ENCODE measurements at regions not wholly inside any gene's neighbourhood (a gene's known extent, or its start where the extent isn't known, plus 50 kb on each side); places are given as distances from the start of the nearest gene placed in this dataset.

DNA sequence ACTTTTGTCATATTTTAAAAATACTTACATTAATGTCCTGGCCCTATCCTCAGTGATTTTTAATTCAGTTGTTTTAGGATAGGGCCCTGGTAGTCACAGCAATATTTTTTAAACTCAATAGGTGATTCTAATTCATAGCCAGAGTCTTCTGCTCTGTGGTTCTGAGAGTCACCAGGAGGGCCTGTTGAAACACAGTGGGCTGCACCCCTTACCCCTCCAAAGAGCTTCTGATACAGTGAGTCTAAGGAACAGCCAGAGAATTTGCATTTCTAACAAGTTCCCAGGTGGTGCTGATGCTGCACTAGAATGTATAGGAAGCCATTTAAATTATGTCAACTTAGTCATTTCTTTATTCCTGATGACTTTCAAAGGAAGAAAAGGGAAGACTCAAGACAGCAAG, 458.3 kb upstream of the ARRDC3 start:
- DNase-seq: no peak
- no peak for TF ChIP-seq CTCF (IDR thresholded peaks at IDR 0.05)
- H3K36me3 Mint-ChIP-seq (ENCODE audit: low read depth): no peaks in the 10 kb centered on the region
- POLR2A ChIA-PET: no interaction called here
- H3K27me3 Mint-ChIP-seq: no peaks in the 10 kb centered on the region
- no peak for ATAC-seq
- intact Hi-C loops (cut with micrococcal nuclease): no loop called here
- CTCF ChIA-PET: no interaction called here
- no peaks in the 10 kb centered on the region for H3K9me3 Mint-ChIP-seq
- no peaks in the 10 kb centered on the region for H3K4me1 Mint-ChIP-seq (ENCODE audit: low read depth)
- H3K4me3 Mint-ChIP-seq: no peak overlapping the region
- H3K27ac Mint-ChIP-seq: no peak overlapping the region

- ChIA-PET POLR2A (no interaction called here), CTCF (no interaction called here)
- Mint-ChIP-seq H3K36me3 (ENCODE audit: low read depth) (no peaks in the 10 kb centered on the region), H3K27ac (no peak overlapping the region), H3K9me3 (no peaks in the 10 kb centered on the region), H3K27me3 (no peaks in the 10 kb centered on the region), H3K4me1 (ENCODE audit: low read depth) (no peaks in the 10 kb centered on the region), H3K4me3 (no peak overlapping the region)
- ATAC-seq (no peak), DNase-seq (no peak)
- intact Hi-C loops (cut with micrococcal nuclease): no loop called here
- TF ChIP-seq CTCF (IDR thresholded peaks at IDR 0.05): no peak
These were observed 457.3 kb upstream of the ARRDC3 start for GRCh38 chr5:91840412-91840811.

DNA sequence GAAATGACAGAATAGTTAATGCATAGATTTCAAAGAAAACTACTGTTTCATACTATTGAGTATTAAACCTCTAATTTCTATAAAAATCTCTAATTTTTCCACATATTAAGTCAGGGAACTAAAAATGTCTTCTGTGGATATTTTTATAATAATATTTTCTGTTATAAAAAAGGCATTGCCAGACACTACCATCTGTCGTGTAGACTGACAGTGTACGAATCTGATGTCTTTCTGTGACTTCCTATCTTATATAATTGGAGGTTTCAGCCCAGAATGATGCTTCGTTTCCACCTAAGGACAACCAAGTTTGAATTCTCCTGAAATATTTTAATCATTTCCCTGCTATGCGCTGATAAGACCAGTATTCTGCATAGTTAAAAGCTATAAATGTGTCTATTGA, 456.6 kb upstream of the ARRDC3 start:
- Mint-ChIP-seq H3K9me3 (no peaks in the 10 kb centered on the region), H3K27ac (no peak overlapping the region), H3K4me1 (ENCODE audit: low read depth) (no peaks in the 10 kb centered on the region), H3K27me3 (no peaks in the 10 kb centered on the region), H3K36me3 (ENCODE audit: low read depth) (no peaks in the 10 kb centered on the region), H3K4me3 (no peak overlapping the region)
- CTCF ChIA-PET: no interaction called here
- no peak for DNase-seq
- no peak for ATAC-seq
- intact Hi-C loops (cut with micrococcal nuclease): no loop called here
- TF ChIP-seq CTCF (IDR thresholded peaks at IDR 0.05): no peak
- POLR2A ChIA-PET: no interaction called here

GRCh38 chr5:91839233-91839632, 456.1 kb upstream of the ARRDC3 start:
- ChIA-PET CTCF (no interaction called here), POLR2A (no interaction called here)
- intact Hi-C loops (cut with micrococcal nuclease): no loop called here
- no peak for TF ChIP-seq CTCF (IDR thresholded peaks at IDR 0.05)
- DNase-seq: no peak
- Mint-ChIP-seq H3K27ac (no peak overlapping the region), H3K9me3 (no peaks in the 10 kb centered on the region), H3K4me1 (ENCODE audit: low read depth) (no peaks in the 10 kb centered on the region), H3K27me3 (no peaks in the 10 kb centered on the region), H3K36me3 (ENCODE audit: low read depth) (no peaks in the 10 kb centered on the region), H3K4me3 (no peak overlapping the region)
- ATAC-seq: no peak

- ATAC-seq (no peak), DNase-seq (no peak)
- TF ChIP-seq CTCF (IDR thresholded peaks at IDR 0.05): no peak
- H3K27ac Mint-ChIP-seq: no peak overlapping the region
- CTCF ChIA-PET: no interaction called here
- no peaks in the 10 kb centered on the region for H3K36me3 Mint-ChIP-seq (ENCODE audit: low read depth)
- intact Hi-C loops (cut with micrococcal nuclease): no loop called here
- no peak overlapping the region for H3K4me3 Mint-ChIP-seq
- H3K27me3 Mint-ChIP-seq: no peaks in the 10 kb centered on the region
- POLR2A ChIA-PET: no interaction called here
- no peaks in the 10 kb centered on the region for H3K9me3 Mint-ChIP-seq
- H3K4me1 Mint-ChIP-seq (ENCODE audit: low read depth): no peaks in the 10 kb centered on the region
These were observed 447.3 kb upstream of the ARRDC3 start for GRCh38 chr5:91830361-91830953.

Data from activated CD8-positive, alpha-beta T cell treated with anti-CD3 and anti-CD28 coated beads for 36 hours (primary cell).